Vagina (tissue), 2 donors: ENCODE measurements at regions not wholly inside any gene's neighbourhood (a gene's known extent, or its start where the extent isn't known, plus 50 kb on each side); places are given as distances from the start of the nearest gene placed in this dataset.

ENCODE experiments used
- CTCF ChIP-seq, 3 experiments: fragments of 450-650 bp in 2 of 3; fragments of 200-600 bp in 1 of 3; sonication (generic) in 1 of 3; IDR thresholded peaks; one replicate each; pipeline ENCODE4 v1.5.1; 2017 to 2019; ENCODE audit warnings: antibody characterized with exemption in 3 of 3, mild to moderate bottlenecking in 2 of 3, moderate library complexity in 2 of 3
- POLR2A ChIP-seq, 2 donors: fragments of 450-650 bp; IDR thresholded peaks; one replicate each; pipeline ENCODE4 v1.6.1; 2017; ENCODE audit warnings: antibody characterized with exemption in 2 of 2, mild to moderate bottlenecking in 2 of 2, moderate library complexity in 2 of 2

- TF ChIP-seq CTCF (IDR thresholded peaks at IDR 0.05): no peak
- TF ChIP-seq POLR2A (IDR thresholded peaks at IDR 0.05): no peak
Measured at GRCh38 chr2:147501968-147502367, 342.9 kb upstream of the ACVR2A start.
